ENCODE measurements at regions not wholly inside any gene's neighbourhood (a gene's known extent, or its start where the extent isn't known, plus 50 kb on each side); places are given as distances from the start of the nearest gene placed in this dataset.

GRCh38 chr4:20172070-20172760, 79.5 kb upstream of the SLIT2 start:
- TF ChIP-seq, protein P1, sequence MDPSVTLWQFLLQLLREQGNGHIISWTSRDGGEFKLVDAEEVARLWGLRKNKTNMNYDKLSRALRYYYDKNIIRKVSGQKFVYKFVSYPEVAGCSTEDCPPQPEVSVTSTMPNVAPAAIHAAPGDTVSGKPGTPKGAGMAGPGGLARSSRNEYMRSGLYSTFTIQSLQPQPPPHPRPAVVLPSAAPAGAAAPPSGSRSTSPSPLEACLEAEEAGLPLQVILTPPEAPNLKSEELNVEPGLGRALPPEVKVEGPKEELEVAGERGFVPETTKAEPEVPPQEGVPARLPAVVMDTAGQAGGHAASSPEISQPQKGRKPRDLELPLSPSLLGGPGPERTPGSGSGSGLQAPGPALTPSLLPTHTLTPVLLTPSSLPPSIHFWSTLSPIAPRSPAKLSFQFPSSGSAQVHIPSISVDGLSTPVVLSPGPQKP (IDR thresholded peaks at IDR 0.05; ENCODE audit: low read depth, low read length) = no peak
- no peak for TF ChIP-seq SIN3A (IDR thresholded peaks at IDR 0.05; ENCODE audit: low read depth, low read length)
- TF ChIP-seq RAD21 (IDR thresholded peaks at IDR 0.05; ENCODE audit: insufficient read depth, low read depth, low read length) = no peak
- TF ChIP-seq, protein P2, sequence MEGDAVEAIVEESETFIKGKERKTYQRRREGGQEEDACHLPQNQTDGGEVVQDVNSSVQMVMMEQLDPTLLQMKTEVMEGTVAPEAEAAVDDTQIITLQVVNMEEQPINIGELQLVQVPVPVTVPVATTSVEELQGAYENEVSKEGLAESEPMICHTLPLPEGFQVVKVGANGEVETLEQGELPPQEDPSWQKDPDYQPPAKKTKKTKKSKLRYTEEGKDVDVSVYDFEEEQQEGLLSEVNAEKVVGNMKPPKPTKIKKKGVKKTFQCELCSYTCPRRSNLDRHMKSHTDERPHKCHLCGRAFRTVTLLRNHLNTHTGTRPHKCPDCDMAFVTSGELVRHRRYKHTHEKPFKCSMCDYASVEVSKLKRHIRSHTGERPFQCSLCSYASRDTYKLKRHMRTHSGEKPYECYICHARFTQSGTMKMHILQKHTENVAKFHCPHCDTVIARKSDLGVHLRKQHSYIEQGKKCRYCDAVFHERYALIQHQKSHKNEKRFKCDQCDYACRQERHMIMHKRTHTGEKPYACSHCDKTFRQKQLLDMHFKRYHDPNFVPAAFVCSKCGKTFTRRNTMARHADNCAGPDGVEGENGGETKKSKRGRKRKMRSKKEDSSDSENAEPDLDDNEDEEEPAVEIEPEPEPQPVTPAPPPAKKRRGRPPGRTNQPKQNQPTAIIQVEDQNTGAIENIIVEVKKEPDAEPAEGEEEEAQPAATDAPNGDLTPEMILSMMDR (IDR thresholded peaks at IDR 0.05 in 2 of 3, conservative IDR thresholded peaks at IDR 0.05 in 1 of 3; ENCODE audit: control insufficient read depth in 2 of 3, extremely low read depth in 1 of 3, insufficient read depth in 1 of 3, low read depth in 3 of 3, low read length in 3 of 3) = no peak

All from GM12878 (cell line).